ENCODE measurements at regions not wholly inside any gene's neighbourhood (a gene's known extent, or its start where the extent isn't known, plus 50 kb on each side); places are given as distances from the start of the nearest gene placed in this dataset.

DNA sequence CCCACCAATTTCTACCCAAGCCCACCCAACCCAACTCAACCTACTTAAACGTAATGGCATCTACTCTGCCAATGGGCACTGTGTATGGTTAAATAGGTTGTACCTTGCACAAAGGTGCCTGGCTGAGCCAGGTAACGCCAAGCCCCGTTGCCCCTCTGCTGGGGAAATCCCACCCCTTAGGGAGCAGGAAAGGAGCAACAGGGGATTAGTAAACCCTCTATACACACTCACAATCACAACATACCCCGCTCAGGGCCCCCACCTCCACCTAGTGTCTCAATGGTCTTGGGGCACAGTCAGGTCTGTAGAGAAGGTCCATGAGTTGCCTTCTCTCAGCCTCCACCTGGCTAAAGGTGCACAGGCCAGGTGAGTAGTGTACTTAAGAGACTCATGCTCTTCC lies 74.3 kb upstream of the PCBD1 start:
- no peak for DNase-seq (ENCODE audit: low read depth, low spot score)
- no peaks in the 10 kb centered on the region for H3K4me1 ChIP-seq (ENCODE audit: control insufficient read depth, extremely low read depth, insufficient read depth, low read length)
- H3K4me3 ChIP-seq (ENCODE audit: control insufficient read depth in 2 of 3, extremely low read depth in 1 of 3, insufficient read depth in 2 of 3, low read depth in 1 of 3, low read length in 3 of 3): no peak overlapping the region
- no peaks in the 10 kb centered on the region for H3K9me1 ChIP-seq (ENCODE audit: control insufficient read depth, extremely low read depth, insufficient read depth, low read length)
- no peak overlapping the region for H3K27ac ChIP-seq (ENCODE audit: control insufficient read depth, insufficient read depth, low read length)
- no peaks in the 10 kb centered on the region for H4K20me1 ChIP-seq (ENCODE audit: control insufficient read depth, extremely low read depth, insufficient read depth, low read length)
- no peaks in the 10 kb centered on the region for H3K9me3 ChIP-seq (ENCODE audit: control insufficient read depth, low read depth, low read length)
- no peak overlapping the region for H3K9ac ChIP-seq (ENCODE audit: control insufficient read depth, extremely low read depth, insufficient read depth, low read length)
- dilution Hi-C loops (cut with MboI; ENCODE audit: extremely low pct_ligation_motif_present, low sequenced_read_pairs): no loop called here
- H3K79me2 ChIP-seq (ENCODE audit: control insufficient read depth, insufficient read depth, low read length): no peaks in the 10 kb centered on the region
- H3K36me3 ChIP-seq (ENCODE audit: control insufficient read depth in 2 of 2, extremely low read depth in 1 of 2, insufficient read depth in 2 of 2, low read length in 2 of 2): no peaks in the 10 kb centered on the region
- peaks cover 11% of the 10 kb centered on the region for H3K27me3 ChIP-seq (ENCODE audit: control insufficient read depth, extremely low read depth, insufficient read depth, low read length)
- TF ChIP-seq, protein P1, sequence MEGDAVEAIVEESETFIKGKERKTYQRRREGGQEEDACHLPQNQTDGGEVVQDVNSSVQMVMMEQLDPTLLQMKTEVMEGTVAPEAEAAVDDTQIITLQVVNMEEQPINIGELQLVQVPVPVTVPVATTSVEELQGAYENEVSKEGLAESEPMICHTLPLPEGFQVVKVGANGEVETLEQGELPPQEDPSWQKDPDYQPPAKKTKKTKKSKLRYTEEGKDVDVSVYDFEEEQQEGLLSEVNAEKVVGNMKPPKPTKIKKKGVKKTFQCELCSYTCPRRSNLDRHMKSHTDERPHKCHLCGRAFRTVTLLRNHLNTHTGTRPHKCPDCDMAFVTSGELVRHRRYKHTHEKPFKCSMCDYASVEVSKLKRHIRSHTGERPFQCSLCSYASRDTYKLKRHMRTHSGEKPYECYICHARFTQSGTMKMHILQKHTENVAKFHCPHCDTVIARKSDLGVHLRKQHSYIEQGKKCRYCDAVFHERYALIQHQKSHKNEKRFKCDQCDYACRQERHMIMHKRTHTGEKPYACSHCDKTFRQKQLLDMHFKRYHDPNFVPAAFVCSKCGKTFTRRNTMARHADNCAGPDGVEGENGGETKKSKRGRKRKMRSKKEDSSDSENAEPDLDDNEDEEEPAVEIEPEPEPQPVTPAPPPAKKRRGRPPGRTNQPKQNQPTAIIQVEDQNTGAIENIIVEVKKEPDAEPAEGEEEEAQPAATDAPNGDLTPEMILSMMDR (optimal IDR thresholded peaks at IDR 0.05 in 1 of 3, IDR thresholded peaks at IDR 0.05 in 1 of 3, conservative IDR thresholded peaks at IDR 0.05 in 1 of 3; ENCODE audit: extremely low read depth in 1 of 3, insufficient read depth in 2 of 3, low read length in 3 of 3): no peak
- no peak for TF ChIP-seq EZH2 (IDR thresholded peaks at IDR 0.05; ENCODE audit: low read length)
- H2AFZ ChIP-seq (ENCODE audit: control insufficient read depth, low read length): no peak overlapping the region
- no peak for FAIRE-seq
- no peak overlapping the region for H3K4me2 ChIP-seq (ENCODE audit: control insufficient read depth, extremely low read depth, insufficient read depth, low read depth, low read length)

DNA sequence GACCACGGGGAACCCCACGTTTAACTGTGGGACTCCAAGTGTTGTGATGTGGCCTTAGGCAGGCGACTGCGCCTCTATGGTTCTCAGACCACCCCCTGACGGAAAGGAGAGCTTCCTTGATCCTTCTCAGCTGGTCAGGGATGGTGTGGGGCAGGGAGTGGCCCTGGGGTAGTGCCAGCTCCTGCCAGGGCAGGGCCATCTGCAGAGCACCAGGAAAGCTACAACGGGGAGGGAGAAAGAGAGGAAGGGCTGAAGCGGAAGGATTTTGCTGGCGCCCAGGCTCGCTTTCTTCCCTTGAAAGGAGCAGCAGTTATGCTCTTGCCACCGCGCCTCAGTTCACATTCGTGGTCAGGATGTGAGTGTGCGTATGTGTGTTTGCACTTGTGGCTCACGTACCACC lies 74.9 kb upstream of the PCBD1 start:
- H3K9me1 ChIP-seq (ENCODE audit: control insufficient read depth, extremely low read depth, insufficient read depth, low read length): no peaks in the 10 kb centered on the region
- H3K4me3 ChIP-seq (ENCODE audit: control insufficient read depth in 2 of 3, extremely low read depth in 1 of 3, insufficient read depth in 2 of 3, low read depth in 1 of 3, low read length in 3 of 3): no peak overlapping the region
- TF ChIP-seq EZH2 (IDR thresholded peaks at IDR 0.05; ENCODE audit: low read length): no peak
- TF ChIP-seq, protein P1 (optimal IDR thresholded peaks at IDR 0.05 in 1 of 3, IDR thresholded peaks at IDR 0.05 in 1 of 3, conservative IDR thresholded peaks at IDR 0.05 in 1 of 3; ENCODE audit: extremely low read depth in 1 of 3, insufficient read depth in 2 of 3, low read length in 3 of 3): no peak
- DNase-seq (ENCODE audit: low read depth, low spot score): no peak
- H3K9ac ChIP-seq (ENCODE audit: control insufficient read depth, extremely low read depth, insufficient read depth, low read length): no peak overlapping the region
- H3K4me2 ChIP-seq (ENCODE audit: control insufficient read depth, extremely low read depth, insufficient read depth, low read depth, low read length): no peak overlapping the region
- no peak overlapping the region for H2AFZ ChIP-seq (ENCODE audit: control insufficient read depth, low read length)
- dilution Hi-C loops (cut with MboI; ENCODE audit: extremely low pct_ligation_motif_present, low sequenced_read_pairs): no loop called here
- H4K20me1 ChIP-seq (ENCODE audit: control insufficient read depth, extremely low read depth, insufficient read depth, low read length): no peaks in the 10 kb centered on the region
- no peaks in the 10 kb centered on the region for H3K36me3 ChIP-seq (ENCODE audit: control insufficient read depth in 2 of 2, extremely low read depth in 1 of 2, insufficient read depth in 2 of 2, low read length in 2 of 2)
- H3K27ac ChIP-seq (ENCODE audit: control insufficient read depth, insufficient read depth, low read length): no peak overlapping the region
- no peaks in the 10 kb centered on the region for H3K79me2 ChIP-seq (ENCODE audit: control insufficient read depth, insufficient read depth, low read length)
- FAIRE-seq: no peak
- peaks cover 11% of the 10 kb centered on the region for H3K27me3 ChIP-seq (ENCODE audit: control insufficient read depth, extremely low read depth, insufficient read depth, low read length)
- no peaks in the 10 kb centered on the region for H3K9me3 ChIP-seq (ENCODE audit: control insufficient read depth, low read depth, low read length)
- no peaks in the 10 kb centered on the region for H3K4me1 ChIP-seq (ENCODE audit: control insufficient read depth, extremely low read depth, insufficient read depth, low read length)

All from keratinocyte (primary cell).